ENCODE measurements at regions not wholly inside any gene's neighbourhood (a gene's known extent, or its start where the extent isn't known, plus 50 kb on each side); places are given as distances from the start of the nearest gene placed in this dataset.

GRCh38 chr2:155043097-155043496, 344.6 kb downstream of the KCNJ3 start:
- no peak for DNase-seq (ENCODE audit: low read depth)
- no peak overlapping the region for H3K4me3 ChIP-seq (ENCODE audit: low read depth, low read length)
- TF ChIP-seq, protein P1, sequence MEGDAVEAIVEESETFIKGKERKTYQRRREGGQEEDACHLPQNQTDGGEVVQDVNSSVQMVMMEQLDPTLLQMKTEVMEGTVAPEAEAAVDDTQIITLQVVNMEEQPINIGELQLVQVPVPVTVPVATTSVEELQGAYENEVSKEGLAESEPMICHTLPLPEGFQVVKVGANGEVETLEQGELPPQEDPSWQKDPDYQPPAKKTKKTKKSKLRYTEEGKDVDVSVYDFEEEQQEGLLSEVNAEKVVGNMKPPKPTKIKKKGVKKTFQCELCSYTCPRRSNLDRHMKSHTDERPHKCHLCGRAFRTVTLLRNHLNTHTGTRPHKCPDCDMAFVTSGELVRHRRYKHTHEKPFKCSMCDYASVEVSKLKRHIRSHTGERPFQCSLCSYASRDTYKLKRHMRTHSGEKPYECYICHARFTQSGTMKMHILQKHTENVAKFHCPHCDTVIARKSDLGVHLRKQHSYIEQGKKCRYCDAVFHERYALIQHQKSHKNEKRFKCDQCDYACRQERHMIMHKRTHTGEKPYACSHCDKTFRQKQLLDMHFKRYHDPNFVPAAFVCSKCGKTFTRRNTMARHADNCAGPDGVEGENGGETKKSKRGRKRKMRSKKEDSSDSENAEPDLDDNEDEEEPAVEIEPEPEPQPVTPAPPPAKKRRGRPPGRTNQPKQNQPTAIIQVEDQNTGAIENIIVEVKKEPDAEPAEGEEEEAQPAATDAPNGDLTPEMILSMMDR (IDR thresholded peaks at IDR 0.05; ENCODE audit: insufficient read depth, low read length) = no peak

- DNase-seq (ENCODE audit: low read depth) = no peak
- H3K4me3 ChIP-seq (ENCODE audit: low read depth, low read length) = no peak overlapping the region
- TF ChIP-seq, protein P1 (IDR thresholded peaks at IDR 0.05; ENCODE audit: insufficient read depth, low read length) = no peak
These were observed 336.8 kb downstream of the KCNJ3 start for GRCh38 chr2:155035308-155035707.

DNA sequence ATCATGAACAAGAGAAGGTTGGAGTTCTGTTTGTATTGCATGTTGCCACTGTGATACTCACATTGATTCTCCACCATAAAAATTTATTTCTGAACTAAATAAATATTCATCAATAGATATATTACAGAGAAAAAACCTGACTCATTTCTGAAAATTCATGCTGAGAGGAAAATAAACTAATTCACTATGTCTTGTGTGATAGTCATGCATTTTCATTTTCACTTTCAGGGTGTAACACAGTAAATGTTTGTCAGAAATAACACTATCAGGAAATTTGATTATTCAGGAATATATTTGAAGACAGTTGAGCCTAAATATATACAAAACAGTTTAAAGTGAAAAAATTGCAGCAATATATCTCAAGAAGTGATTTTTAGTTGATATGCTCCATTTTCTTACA, 335.2 kb downstream of the KCNJ3 start:
- TF ChIP-seq, protein P1 (IDR thresholded peaks at IDR 0.05; ENCODE audit: insufficient read depth, low read length) = no peak
- no peak for DNase-seq (ENCODE audit: low read depth)
- no peak overlapping the region for H3K4me3 ChIP-seq (ENCODE audit: low read depth, low read length)

DNA sequence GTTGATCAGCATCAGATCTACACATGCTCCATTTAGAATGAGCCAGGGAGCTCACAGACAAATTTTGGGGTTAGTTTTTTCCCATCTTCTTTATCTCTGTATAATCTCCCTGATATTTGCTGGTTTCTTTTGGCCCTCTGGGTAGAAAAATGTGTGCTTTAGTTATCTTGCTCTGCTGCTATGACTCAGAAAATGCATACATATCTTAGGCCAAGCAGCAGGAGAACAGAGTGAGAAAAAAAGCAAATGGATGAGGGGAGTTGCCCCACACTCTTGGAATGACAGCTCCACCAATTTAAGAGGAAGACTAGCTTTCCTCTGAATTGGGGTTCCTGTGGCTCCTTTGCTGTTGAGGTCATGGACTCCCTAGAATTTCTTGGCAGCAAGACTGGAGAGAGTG, 331.8 kb downstream of the KCNJ3 start:
- TF ChIP-seq, protein P1 (IDR thresholded peaks at IDR 0.05; ENCODE audit: insufficient read depth, low read length) = no peak
- no peak overlapping the region for H3K4me3 ChIP-seq (ENCODE audit: low read depth, low read length)
- DNase-seq (ENCODE audit: low read depth) = no peak

- TF ChIP-seq, protein P1 (IDR thresholded peaks at IDR 0.05; ENCODE audit: insufficient read depth, low read length) = no peak
- H3K4me3 ChIP-seq (ENCODE audit: low read depth, low read length) = no peak overlapping the region
- no peak for DNase-seq (ENCODE audit: low read depth)
These were observed 328.2 kb downstream of the KCNJ3 start for GRCh38 chr2:155026651-155027174.

DNA sequence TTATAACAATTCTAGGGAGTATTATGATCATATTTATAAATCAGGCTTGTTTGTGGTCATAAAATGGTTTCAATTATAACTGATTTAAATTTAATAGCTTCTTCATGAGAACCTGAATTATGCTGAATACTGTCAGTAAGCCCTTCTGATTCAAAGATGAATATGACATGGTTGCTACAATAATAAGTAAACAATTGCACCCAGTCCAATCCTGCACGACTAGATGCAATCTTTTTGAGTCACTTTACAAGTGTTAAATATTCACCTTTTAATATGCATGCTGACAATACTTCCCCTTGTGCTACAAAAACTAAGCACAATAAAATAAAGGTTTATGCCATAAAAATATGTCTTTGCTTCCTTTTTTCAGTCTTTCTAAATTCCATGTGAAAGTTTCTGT, 325.2 kb downstream of the KCNJ3 start:
- H3K4me3 ChIP-seq (ENCODE audit: low read depth, low read length) = no peak overlapping the region
- TF ChIP-seq, protein P1 (IDR thresholded peaks at IDR 0.05; ENCODE audit: insufficient read depth, low read length) = no peak
- DNase-seq (ENCODE audit: low read depth) = no peak

GRCh38 chr2:155022531-155022930, 324.0 kb downstream of the KCNJ3 start:
- TF ChIP-seq, protein P1 (IDR thresholded peaks at IDR 0.05; ENCODE audit: insufficient read depth, low read length) = no peak
- no peak for DNase-seq (ENCODE audit: low read depth)
- no peak overlapping the region for H3K4me3 ChIP-seq (ENCODE audit: low read depth, low read length)
